ENCODE measurements at regions not wholly inside any gene's neighbourhood (a gene's known extent, or its start where the extent isn't known, plus 50 kb on each side); places are given as distances from the start of the nearest gene placed in this dataset.
A peak's percentile ranks its signal among the peaks of the same experiment; 100 is the strongest.

GRCh38 chr11:8747173-8747572, 64.6 kb downstream of the RPL27A start:
- no peak overlapping the region for H3K4me3 Mint-ChIP-seq (ENCODE audit: unreplicated experiment)

GRCh38 chr11:8748317-8748716, 65.7 kb downstream of the RPL27A start:
- H3K27me3 Mint-ChIP-seq (ENCODE audit: unreplicated experiment) = no peaks in the 10 kb centered on the region
- TF ChIP-seq CTCF (IDR thresholded peaks at IDR 0.05) = no peak
- no peak for DNase-seq (ENCODE audit: extremely low spot score, unreplicated experiment)
- peaks cover 22% of the 10 kb centered on the region for H3K36me3 Mint-ChIP-seq (ENCODE audit: unreplicated experiment)
- H3K27ac Mint-ChIP-seq (ENCODE audit: unreplicated experiment) = no peak overlapping the region
- H3K9me3 Mint-ChIP-seq (ENCODE audit: unreplicated experiment) = no peaks in the 10 kb centered on the region
- H3K4me1 Mint-ChIP-seq (ENCODE audit: unreplicated experiment) = peaks cover 16% of the 10 kb centered on the region
- no peak overlapping the region for H3K4me3 Mint-ChIP-seq (ENCODE audit: unreplicated experiment)

More at GRCh38 chr11:8747173-8747572, 64.6 kb downstream of the RPL27A start:
- no peak for DNase-seq (ENCODE audit: extremely low spot score, unreplicated experiment)
- no peak overlapping the region for H3K27ac Mint-ChIP-seq (ENCODE audit: unreplicated experiment)
- peaks cover 16% of the 10 kb centered on the region for H3K4me1 Mint-ChIP-seq (ENCODE audit: unreplicated experiment)
- TF ChIP-seq CTCF (IDR thresholded peaks at IDR 0.05) = no peak
- H3K36me3 Mint-ChIP-seq (ENCODE audit: unreplicated experiment) = peaks cover 26% of the 10 kb centered on the region
- H3K9me3 Mint-ChIP-seq (ENCODE audit: unreplicated experiment) = no peaks in the 10 kb centered on the region
- no peaks in the 10 kb centered on the region for H3K27me3 Mint-ChIP-seq (ENCODE audit: unreplicated experiment)

GRCh38 chr11:8749202-8749601, 66.6 kb downstream of the RPL27A start:
- peaks cover 19% of the 10 kb centered on the region for H3K4me1 Mint-ChIP-seq (ENCODE audit: unreplicated experiment)
- H3K36me3 Mint-ChIP-seq (ENCODE audit: unreplicated experiment) = peaks cover 22% of the 10 kb centered on the region
- H3K27ac Mint-ChIP-seq (ENCODE audit: unreplicated experiment) = no peak overlapping the region
- no peak for TF ChIP-seq CTCF (IDR thresholded peaks at IDR 0.05)
- no peaks in the 10 kb centered on the region for H3K27me3 Mint-ChIP-seq (ENCODE audit: unreplicated experiment)
- H3K9me3 Mint-ChIP-seq (ENCODE audit: unreplicated experiment) = no peaks in the 10 kb centered on the region
- no peak overlapping the region for H3K4me3 Mint-ChIP-seq (ENCODE audit: unreplicated experiment)
- no peak for DNase-seq (ENCODE audit: extremely low spot score, unreplicated experiment)

GRCh38 chr11:8754241-8754640, 71.6 kb downstream of the RPL27A start:
- no peak for DNase-seq (ENCODE audit: extremely low spot score, unreplicated experiment)
- no peak overlapping the region for H3K4me3 Mint-ChIP-seq (ENCODE audit: unreplicated experiment)
- no peak for TF ChIP-seq CTCF (IDR thresholded peaks at IDR 0.05)
- peaks cover 8% of the 10 kb centered on the region for H3K36me3 Mint-ChIP-seq (ENCODE audit: unreplicated experiment)
- H3K4me1 Mint-ChIP-seq (ENCODE audit: unreplicated experiment) = peaks cover 34% of the 10 kb centered on the region
- H3K27me3 Mint-ChIP-seq (ENCODE audit: unreplicated experiment) = no peaks in the 10 kb centered on the region
- no peaks in the 10 kb centered on the region for H3K9me3 Mint-ChIP-seq (ENCODE audit: unreplicated experiment)
- no peak overlapping the region for H3K27ac Mint-ChIP-seq (ENCODE audit: unreplicated experiment)

- H3K27ac Mint-ChIP-seq (ENCODE audit: unreplicated experiment) = peak overlapping the region; percentile 75
- no peak for TF ChIP-seq CTCF (IDR thresholded peaks at IDR 0.05)
- no peak for DNase-seq (ENCODE audit: extremely low spot score, unreplicated experiment)
- no peaks in the 10 kb centered on the region for H3K9me3 Mint-ChIP-seq (ENCODE audit: unreplicated experiment)
- no peak overlapping the region for H3K4me3 Mint-ChIP-seq (ENCODE audit: unreplicated experiment)
- H3K4me1 Mint-ChIP-seq (ENCODE audit: unreplicated experiment) = peaks cover 34% of the 10 kb centered on the region
- H3K27me3 Mint-ChIP-seq (ENCODE audit: unreplicated experiment) = no peaks in the 10 kb centered on the region
- H3K36me3 Mint-ChIP-seq (ENCODE audit: unreplicated experiment) = peaks cover 7% of the 10 kb centered on the region
These were observed 73.6 kb downstream of the RPL27A start for GRCh38 chr11:8756201-8756600.

All from osteocyte (in vitro differentiated cells).